SH-SY5Y (cell line): ENCODE measurements at regions not wholly inside any gene's neighbourhood (a gene's known extent, or its start where the extent isn't known, plus 50 kb on each side); places are given as distances from the start of the nearest gene placed in this dataset.

Source experiments
- GATA2 ChIP-seq: IDR thresholded peaks from 2 replicates; pipeline ENCODE4 v1.6.1; 2011; ENCODE audit warnings: mild to moderate bottlenecking, low read depth, low read length
- GATA3 ChIP-seq: IDR thresholded peaks from 2 replicates; pipeline ENCODE4 v1.6.1; 2011; ENCODE audit warnings: low read depth, mild to moderate bottlenecking, low read length, moderate library complexity

GRCh38 chr2:117169036-117169765 lies 645.3 kb upstream of the DDX18 start:
- TF ChIP-seq GATA3 (no peak), GATA2 (no peak)
